Astrocyte of the spinal cord (primary cell): ENCODE measurements at regions not wholly inside any gene's neighbourhood (a gene's known extent, or its start where the extent isn't known, plus 50 kb on each side); places are given as distances from the start of the nearest gene placed in this dataset.

Experiments
- DNase-seq: peaks from one replicate; pipeline ENCODE4 v3.0.0; 2011; ENCODE audit warnings: low read depth, low spot score
- H3K4me3 ChIP-seq: 2 replicates; pipeline ENCODE4 v1.5.1; 2011; ENCODE audit warnings: low read depth, mild to moderate bottlenecking, low read length, moderate library complexity
- in situ Hi-C: cut with HindIII; loops from 2 replicates; pipeline ENCODE4 v1.10.0; 2017; ENCODE audit warnings: low sequenced_read_pairs
- TF ChIP-seq, protein P1 (sequence below): IDR thresholded peaks from 2 replicates; pipeline ENCODE4 v1.5.1; 2012; ENCODE audit warnings: low read depth, mild to moderate bottlenecking, low read length, inconsistent platforms

DNA sequence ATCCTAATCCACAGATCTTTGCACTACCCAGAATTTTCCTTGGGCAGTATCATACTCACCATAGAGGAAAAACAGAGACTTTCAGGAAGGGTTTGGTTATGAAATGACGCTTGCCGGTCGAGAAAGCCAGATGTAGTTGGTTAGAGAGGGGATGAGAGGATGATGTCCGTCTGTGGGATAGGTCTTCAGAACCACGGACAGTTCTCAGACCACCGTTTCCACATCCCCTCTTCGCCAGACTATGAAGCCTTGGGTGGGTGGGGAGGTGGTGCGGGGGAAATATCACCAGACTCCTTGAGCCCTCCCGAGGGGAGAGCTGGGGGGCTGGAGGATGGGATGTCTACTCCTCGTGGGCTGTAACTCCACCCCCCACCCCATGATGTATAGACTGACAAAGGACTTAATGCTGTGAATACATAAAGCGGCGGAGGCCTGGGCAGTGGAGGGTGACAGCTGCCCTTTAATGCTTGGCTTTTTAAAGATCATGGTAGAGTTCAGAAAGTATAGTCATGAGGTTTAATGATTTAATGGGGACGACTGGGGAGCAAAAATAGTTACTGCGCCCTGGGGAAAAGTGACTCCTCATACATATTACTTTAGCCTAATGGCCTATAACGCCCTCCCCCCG, 96.6 kb downstream of the MRM1 start:
- TF ChIP-seq, protein P1, sequence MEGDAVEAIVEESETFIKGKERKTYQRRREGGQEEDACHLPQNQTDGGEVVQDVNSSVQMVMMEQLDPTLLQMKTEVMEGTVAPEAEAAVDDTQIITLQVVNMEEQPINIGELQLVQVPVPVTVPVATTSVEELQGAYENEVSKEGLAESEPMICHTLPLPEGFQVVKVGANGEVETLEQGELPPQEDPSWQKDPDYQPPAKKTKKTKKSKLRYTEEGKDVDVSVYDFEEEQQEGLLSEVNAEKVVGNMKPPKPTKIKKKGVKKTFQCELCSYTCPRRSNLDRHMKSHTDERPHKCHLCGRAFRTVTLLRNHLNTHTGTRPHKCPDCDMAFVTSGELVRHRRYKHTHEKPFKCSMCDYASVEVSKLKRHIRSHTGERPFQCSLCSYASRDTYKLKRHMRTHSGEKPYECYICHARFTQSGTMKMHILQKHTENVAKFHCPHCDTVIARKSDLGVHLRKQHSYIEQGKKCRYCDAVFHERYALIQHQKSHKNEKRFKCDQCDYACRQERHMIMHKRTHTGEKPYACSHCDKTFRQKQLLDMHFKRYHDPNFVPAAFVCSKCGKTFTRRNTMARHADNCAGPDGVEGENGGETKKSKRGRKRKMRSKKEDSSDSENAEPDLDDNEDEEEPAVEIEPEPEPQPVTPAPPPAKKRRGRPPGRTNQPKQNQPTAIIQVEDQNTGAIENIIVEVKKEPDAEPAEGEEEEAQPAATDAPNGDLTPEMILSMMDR, result no peak
- in situ Hi-C loops, result no loop called here
- no peak overlapping the region for H3K4me3 ChIP-seq
- DNase-seq, result no peak

DNA sequence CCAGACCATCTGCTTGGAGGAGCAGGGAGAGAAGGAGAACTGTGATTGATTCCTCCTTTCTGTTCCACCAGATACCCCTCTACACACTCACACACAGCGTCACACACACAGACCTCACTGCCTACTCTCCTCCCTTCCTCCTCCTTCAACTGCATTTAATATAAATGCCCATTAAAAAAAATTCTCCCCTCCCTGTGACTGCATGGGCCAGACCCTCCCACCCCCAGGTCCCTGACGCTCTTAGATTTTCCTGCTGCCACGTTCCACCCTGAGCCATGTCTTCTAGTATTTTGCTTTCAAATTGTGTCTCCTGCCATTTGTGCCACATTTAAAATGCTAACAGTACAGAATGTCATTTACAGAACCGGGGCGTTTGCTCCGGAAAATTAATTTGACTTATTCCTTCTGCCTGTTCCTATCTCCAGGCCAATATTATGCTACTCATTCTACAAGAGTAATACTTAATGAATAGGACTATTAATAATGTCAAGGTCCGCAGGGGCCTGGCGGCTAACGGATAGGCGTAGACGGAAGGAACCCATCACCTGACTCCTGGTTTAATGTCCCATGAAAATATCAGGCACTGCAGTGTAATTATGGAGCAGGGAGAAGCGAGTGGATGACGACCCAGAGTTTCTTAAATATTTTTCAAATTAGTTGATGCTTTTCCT, 100.2 kb downstream of the MRM1 start:
- no peak for DNase-seq
- TF ChIP-seq, protein P1, result no peak

DNA sequence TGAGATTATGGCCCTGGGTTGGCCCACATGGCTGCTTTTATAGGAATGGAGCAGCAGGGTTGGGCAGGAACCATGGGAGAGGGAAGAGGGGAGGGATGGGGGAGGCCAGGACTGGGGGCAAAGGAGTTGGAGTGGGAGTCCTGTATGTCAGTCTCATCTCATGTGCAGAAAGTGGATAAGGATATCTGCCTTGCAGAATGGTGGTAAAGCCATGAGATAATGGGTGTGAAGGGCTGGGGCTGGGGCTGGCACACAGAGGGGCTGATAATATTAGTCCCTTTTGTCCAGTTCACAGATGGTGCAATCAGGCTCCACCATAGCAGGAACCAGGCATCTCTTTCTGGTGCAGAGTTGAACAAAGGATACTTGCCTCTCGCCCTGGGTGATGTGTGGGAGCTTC, 101.3 kb downstream of the MRM1 start:
- in situ Hi-C loops, result no loop called here
- TF ChIP-seq, protein P1, result no peak
- no peak for DNase-seq
- no peak overlapping the region for H3K4me3 ChIP-seq

More for the DNA sequence above, 100.2 kb downstream of the MRM1 start:
- no peak overlapping the region for H3K4me3 ChIP-seq
- in situ Hi-C loops, result no loop called here

DNA sequence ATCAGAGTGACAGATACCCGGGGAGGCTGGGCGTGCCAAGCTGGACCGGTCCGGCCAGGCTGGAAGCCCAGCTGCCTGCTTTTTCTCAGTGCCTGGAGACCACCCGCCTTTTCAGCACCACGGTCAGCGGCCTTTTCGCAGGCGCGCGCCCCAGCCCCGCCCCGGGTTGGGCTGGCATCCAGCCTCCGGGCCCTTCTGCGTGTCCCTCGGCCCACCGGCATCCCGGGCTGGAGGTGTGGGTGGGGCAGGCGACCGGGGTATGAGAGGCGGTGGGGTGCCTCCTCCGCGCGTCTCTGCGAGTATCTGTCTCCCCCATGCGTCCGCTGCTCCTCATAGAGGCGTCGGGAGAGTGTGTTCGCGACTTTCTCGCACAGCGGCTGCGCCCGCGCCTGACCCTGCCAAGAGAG, 102.5 kb downstream of the MRM1 start:
- TF ChIP-seq, protein P1, result no peak
- no peak overlapping the region for H3K4me3 ChIP-seq
- peak; percentile 16 for DNase-seq
- in situ Hi-C loops, result no loop called here

DNA sequence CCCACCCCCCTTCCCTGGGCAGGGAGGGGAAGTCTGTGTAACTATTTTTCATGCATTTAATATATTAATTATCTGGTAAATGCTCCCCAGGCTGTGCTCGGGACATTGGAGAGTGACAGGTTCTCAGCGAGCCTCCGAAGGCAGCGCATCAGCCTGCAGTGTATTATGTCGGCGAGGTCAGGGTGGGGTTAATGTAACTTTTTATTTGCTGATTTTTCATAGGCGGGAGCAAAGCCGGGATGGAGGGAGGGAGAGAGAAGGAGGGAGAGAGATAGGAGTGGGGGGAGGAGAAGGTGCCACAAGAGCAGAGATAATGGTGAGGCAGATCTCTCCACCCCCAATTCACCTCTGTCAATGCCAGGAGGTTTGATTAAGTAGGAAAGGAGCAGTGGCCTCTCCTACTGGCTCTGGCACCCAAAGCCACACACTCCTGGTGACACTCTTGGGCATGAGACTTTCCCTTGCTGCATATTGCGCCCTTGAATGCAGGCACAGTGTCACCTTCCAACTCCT, 104.0 kb downstream of the MRM1 start:
- in situ Hi-C loops, result no loop called here
- DNase-seq, result no peak
- TF ChIP-seq, protein P1, result no peak
- H3K4me3 ChIP-seq, result no peak overlapping the region

DNA sequence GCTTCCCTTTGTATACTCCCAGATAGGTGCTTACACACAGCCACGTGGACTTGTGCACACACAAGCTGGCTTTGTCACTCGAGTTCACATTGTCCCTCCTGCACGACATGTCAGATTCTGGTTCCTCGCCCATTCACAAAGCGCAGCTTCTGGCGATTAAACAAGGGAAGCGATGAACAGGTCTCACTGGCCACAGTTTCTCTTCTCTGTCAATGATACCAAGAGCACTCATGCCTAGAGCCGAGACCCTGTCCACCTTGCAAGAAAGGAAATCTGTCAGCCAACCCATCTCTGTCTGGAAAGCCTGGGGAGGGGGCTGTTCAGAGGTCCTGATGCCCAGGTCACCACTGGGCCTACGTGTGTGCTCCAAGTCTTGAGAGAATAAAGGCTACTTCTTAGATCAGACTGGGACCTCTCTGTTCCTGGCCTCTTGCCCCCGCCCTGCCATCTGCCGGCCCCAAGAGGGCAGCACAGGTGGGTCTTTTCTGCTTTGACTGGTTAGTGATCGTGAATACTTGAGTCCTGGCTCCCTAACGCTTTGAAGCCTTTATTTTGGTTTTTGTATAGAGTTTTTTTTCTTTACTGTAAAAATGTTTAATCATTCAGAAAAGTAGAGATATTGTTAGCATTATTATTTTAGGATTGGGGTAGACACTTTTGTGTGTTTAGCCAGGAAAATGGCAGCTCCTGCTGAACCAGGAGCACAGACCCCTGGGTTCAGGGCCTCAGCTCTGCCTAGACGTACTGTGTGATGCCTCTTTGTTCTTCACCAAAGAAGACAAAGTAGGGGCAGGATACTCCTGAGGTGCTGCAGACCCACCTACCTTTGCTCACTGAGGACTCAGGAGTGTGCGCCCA, 104.7 kb downstream of the MRM1 start:
- in situ Hi-C loops, result no loop called here
- peak; percentile 11 for DNase-seq

More for the DNA sequence above, 104.7 kb downstream of the MRM1 start:
- TF ChIP-seq, protein P1, result peak; percentile 72
- H3K4me3 ChIP-seq, result no peak overlapping the region
